ENCODE measurements at regions not wholly inside any gene's neighbourhood (a gene's known extent, or its start where the extent isn't known, plus 50 kb on each side); places are given as distances from the start of the nearest gene placed in this dataset.

GRCh38 chr11:133608496-133608895 lies 76.2 kb upstream of the OPCML start:
- BruUV-seq (replicated peaks): no TSS peak
- intact Hi-C loops (cut with micrococcal nuclease) (no loop called here), in situ Hi-C loops (cut with MboI) (no loop called here)
- ChIA-PET POLR2A (no interaction called here), CTCF (ENCODE audit: low intra/inter-chr PET ratio) (no interaction called here)
- H4K20me1 ChIP-seq (replicated peaks; ENCODE audit: control insufficient read depth, insufficient read depth, low read length): no peaks in the 10 kb centered on the region
- H3K4me3 ChIP-seq: no peak overlapping the region
- H3K9ac ChIP-seq (ENCODE audit: insufficient read depth in 1 of 2, low read depth in 2 of 2, low read length in 2 of 2): no peak overlapping the region
- WGBS (ENCODE audit: insufficient coverage, low coverage, missing lambda C conversion rate): 0% methylated on average over 2 of the region's 2 CpGs
- DNase-seq (ENCODE audit: extremely low read depth in 1 of 4, low spot score in 3 of 4): no peak
- FAIRE-seq: no peak
- H3K79me2 ChIP-seq (ENCODE audit: control insufficient read depth, insufficient read depth, low read length): no peaks in the 10 kb centered on the region
- no peak overlapping the region for H3K4me2 ChIP-seq (ENCODE audit: insufficient read depth, low read length)
- no peak for ATAC-seq
- H3K27ac ChIP-seq (ENCODE audit: extremely low read depth, low read depth, low read length): no peak overlapping the region
- no peaks in the 10 kb centered on the region for H3K9me3 ChIP-seq (replicated peaks; ENCODE audit: control insufficient read depth, insufficient read depth, low read depth, low read length)
- no peaks in the 10 kb centered on the region for H3K9me1 ChIP-seq (ENCODE audit: control insufficient read depth, insufficient read depth, low read length)
- no peaks in the 10 kb centered on the region for H3K27me3 ChIP-seq (ENCODE audit: control insufficient read depth in 2 of 2, insufficient read depth in 2 of 2, low read length in 2 of 2)
- H3K36me3 ChIP-seq (ENCODE audit: control insufficient read depth, insufficient read depth, low read length): no peaks in the 10 kb centered on the region
- no peak overlapping the region for H2AFZ ChIP-seq (ENCODE audit: low read depth, low read length)
- H3K4me1 ChIP-seq (replicated peaks in 1 of 2; ENCODE audit: control insufficient read depth in 2 of 2, insufficient read depth in 2 of 2, low read length in 2 of 2): no peaks in the 10 kb centered on the region
- TF ChIP-seq, protein P1, sequence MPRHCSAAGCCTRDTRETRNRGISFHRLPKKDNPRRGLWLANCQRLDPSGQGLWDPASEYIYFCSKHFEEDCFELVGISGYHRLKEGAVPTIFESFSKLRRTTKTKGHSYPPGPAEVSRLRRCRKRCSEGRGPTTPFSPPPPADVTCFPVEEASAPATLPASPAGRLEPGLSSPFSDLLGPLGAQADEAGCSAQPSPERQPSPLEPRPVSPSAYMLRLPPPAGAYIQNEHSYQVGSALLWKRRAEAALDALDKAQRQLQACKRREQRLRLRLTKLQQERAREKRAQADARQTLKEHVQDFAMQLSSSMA (CRISPR knock-in tag; IDR thresholded peaks at IDR 0.05): no peak
- TF ChIP-seq ZBTB5 (IDR thresholded peaks at IDR 0.05) (no peak), ZNF41 (CRISPR knock-in tag; conservative IDR thresholded peaks at IDR 0.05) (no peak), FOXJ2 (tag; IDR thresholded peaks at IDR 0.05) (no peak), MYC (IDR thresholded peaks at IDR 0.05; ENCODE audit: low read depth, low read length) (no peak), MYC (CRISPR knock-in tag; IDR thresholded peaks at IDR 0.05; ENCODE audit: borderline replicate concordance, low read depth) (no peak), TCF3 (CRISPR knock-in tag; IDR thresholded peaks at IDR 0.05) (no peak), TAF9B (IDR thresholded peaks at IDR 0.05; ENCODE audit: partially characterized antibody) (no peak), ZNF431 (CRISPR knock-in tag; IDR thresholded peaks at IDR 0.05) (no peak), TOE1 (IDR thresholded peaks at IDR 0.05; ENCODE audit: borderline replicate concordance) (no peak), TOE1 (CRISPR knock-in tag; IDR thresholded peaks at IDR 0.05; ENCODE audit: borderline replicate concordance, low read depth) (no peak), HMGN3 (IDR thresholded peaks at IDR 0.05; ENCODE audit: borderline replicate concordance, extremely low read depth, insufficient read length, low read depth, low read length) (no peak), KHSRP (IDR thresholded peaks at IDR 0.05) (no peak)
- TF ChIP-seq, protein P2, sequence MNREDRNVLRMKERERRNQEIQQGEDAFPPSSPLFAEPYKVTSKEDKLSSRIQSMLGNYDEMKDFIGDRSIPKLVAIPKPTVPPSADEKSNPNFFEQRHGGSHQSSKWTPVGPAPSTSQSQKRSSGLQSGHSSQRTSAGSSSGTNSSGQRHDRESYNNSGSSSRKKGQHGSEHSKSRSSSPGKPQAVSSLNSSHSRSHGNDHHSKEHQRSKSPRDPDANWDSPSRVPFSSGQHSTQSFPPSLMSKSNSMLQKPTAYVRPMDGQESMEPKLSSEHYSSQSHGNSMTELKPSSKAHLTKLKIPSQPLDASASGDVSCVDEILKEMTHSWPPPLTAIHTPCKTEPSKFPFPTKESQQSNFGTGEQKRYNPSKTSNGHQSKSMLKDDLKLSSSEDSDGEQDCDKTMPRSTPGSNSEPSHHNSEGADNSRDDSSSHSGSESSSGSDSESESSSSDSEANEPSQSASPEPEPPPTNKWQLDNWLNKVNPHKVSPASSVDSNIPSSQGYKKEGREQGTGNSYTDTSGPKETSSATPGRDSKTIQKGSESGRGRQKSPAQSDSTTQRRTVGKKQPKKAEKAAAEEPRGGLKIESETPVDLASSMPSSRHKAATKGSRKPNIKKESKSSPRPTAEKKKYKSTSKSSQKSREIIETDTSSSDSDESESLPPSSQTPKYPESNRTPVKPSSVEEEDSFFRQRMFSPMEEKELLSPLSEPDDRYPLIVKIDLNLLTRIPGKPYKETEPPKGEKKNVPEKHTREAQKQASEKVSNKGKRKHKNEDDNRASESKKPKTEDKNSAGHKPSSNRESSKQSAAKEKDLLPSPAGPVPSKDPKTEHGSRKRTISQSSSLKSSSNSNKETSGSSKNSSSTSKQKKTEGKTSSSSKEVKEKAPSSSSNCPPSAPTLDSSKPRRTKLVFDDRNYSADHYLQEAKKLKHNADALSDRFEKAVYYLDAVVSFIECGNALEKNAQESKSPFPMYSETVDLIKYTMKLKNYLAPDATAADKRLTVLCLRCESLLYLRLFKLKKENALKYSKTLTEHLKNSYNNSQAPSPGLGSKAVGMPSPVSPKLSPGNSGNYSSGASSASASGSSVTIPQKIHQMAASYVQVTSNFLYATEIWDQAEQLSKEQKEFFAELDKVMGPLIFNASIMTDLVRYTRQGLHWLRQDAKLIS (CRISPR knock-in tag; IDR thresholded peaks at IDR 0.05): no peak
- TF ChIP-seq, protein P3, sequence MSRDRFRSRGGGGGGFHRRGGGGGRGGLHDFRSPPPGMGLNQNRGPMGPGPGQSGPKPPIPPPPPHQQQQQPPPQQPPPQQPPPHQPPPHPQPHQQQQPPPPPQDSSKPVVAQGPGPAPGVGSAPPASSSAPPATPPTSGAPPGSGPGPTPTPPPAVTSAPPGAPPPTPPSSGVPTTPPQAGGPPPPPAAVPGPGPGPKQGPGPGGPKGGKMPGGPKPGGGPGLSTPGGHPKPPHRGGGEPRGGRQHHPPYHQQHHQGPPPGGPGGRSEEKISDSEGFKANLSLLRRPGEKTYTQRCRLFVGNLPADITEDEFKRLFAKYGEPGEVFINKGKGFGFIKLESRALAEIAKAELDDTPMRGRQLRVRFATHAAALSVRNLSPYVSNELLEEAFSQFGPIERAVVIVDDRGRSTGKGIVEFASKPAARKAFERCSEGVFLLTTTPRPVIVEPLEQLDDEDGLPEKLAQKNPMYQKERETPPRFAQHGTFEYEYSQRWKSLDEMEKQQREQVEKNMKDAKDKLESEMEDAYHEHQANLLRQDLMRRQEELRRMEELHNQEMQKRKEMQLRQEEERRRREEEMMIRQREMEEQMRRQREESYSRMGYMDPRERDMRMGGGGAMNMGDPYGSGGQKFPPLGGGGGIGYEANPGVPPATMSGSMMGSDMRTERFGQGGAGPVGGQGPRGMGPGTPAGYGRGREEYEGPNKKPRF (IDR thresholded peaks at IDR 0.05; ENCODE audit: low read depth, low read length): no peak
